ENCODE measurements at regions not wholly inside any gene's neighbourhood (a gene's known extent, or its start where the extent isn't known, plus 50 kb on each side); places are given as distances from the start of the nearest gene placed in this dataset.

DNA sequence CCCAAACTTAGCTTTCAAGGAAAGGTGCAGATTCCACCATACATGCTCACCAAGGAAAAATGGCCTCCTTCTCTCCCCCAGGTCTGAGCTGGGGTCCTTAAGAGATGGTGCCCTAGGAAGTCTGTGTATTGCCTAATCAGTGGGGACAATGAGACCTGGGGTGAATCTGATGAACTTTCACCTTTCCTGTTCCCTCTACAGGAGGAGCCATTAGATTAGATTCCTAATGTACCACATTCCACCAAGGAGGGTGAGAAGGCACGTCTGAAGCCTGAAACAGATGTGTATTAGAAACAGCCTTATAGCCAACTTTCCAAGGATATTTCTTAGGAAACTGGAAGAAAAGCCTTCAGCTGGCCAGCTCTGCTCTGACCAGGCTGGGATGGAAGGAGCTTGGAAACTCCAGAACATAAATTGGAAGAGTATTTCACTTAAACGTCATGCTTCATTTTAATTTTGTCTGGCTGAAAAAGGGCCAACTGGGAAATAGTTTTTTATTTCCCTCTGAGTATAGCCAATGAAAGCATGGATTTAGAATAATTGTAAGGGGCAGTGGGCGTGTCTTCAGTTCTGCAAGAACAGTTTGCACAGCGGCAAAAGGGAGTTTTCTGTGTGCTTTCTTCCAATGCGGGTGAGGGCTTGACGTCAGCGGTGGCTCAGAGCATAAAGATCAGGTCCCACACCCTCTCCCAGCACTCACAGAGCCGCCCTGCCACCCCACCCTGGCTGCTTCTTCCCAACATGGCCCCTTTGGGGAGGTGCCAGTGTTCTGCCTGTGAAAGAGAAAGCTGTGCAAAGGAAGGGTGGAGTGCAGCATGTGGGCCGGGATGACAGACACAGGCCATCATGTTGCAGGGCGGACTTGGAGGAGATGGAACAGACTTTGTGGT lies 210.9 kb downstream of the ESM1 start:
- WGBS, 2 donors, result 66 to 81% methylated on average over 10 of the region's 10 CpGs

GRCh38 chr5:54772684-54773083 lies 212.7 kb downstream of the ESM1 start:
- H3K36me3 ChIP-seq (ENCODE audit: control insufficient read depth in 4 of 4, insufficient read depth in 4 of 4, low read length in 4 of 4), result no peaks in the 10 kb centered on the region
- no peaks in the 10 kb centered on the region for H3K27me3 ChIP-seq (ENCODE audit: control insufficient read depth in 3 of 3, insufficient read depth in 3 of 3, low read length in 2 of 3)
- DNase-seq (no peak), ATAC-seq (ENCODE audit: insufficient read depth, low FRiP score) (no peak)
- H3K9ac ChIP-seq (ENCODE audit: insufficient read depth in 1 of 2, low read length in 2 of 2), result no peak overlapping the region
- no peak overlapping the region for H3K27ac ChIP-seq (ENCODE audit: low read depth in 1 of 2, low read length in 1 of 2)
- peaks cover 0 to 12% (median 0%) of the 10 kb centered on the region in 5 donors for H3K4me1 ChIP-seq (ENCODE audit: control insufficient read depth in 5 of 5, insufficient read depth in 5 of 5, low read length in 5 of 5)
- 79 to 83% methylated on average over 2 of the region's 2 CpGs for WGBS, 2 donors
- H3K4me3 ChIP-seq, result no peak overlapping the region
- H3K9me3 ChIP-seq (ENCODE audit: control insufficient read depth in 4 of 4, insufficient read depth in 3 of 4, low read length in 3 of 4), result no peaks in the 10 kb centered on the region
- TF ChIP-seq, protein P1, sequence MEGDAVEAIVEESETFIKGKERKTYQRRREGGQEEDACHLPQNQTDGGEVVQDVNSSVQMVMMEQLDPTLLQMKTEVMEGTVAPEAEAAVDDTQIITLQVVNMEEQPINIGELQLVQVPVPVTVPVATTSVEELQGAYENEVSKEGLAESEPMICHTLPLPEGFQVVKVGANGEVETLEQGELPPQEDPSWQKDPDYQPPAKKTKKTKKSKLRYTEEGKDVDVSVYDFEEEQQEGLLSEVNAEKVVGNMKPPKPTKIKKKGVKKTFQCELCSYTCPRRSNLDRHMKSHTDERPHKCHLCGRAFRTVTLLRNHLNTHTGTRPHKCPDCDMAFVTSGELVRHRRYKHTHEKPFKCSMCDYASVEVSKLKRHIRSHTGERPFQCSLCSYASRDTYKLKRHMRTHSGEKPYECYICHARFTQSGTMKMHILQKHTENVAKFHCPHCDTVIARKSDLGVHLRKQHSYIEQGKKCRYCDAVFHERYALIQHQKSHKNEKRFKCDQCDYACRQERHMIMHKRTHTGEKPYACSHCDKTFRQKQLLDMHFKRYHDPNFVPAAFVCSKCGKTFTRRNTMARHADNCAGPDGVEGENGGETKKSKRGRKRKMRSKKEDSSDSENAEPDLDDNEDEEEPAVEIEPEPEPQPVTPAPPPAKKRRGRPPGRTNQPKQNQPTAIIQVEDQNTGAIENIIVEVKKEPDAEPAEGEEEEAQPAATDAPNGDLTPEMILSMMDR (IDR thresholded peaks at IDR 0.05; ENCODE audit: control extremely low read depth, extremely low read depth), result no peak

More for the DNA sequence above, 210.9 kb downstream of the ESM1 start:
- Histone ChIP-seq H3K9ac (ENCODE audit: insufficient read depth in 1 of 2, low read length in 2 of 2) (no peak overlapping the region), H3K4me3 (no peak overlapping the region), H3K27ac (ENCODE audit: low read depth in 1 of 2, low read length in 1 of 2) (no peak overlapping the region), H3K36me3 (ENCODE audit: control insufficient read depth in 4 of 4, insufficient read depth in 4 of 4, low read length in 4 of 4) (no peaks in the 10 kb centered on the region), H3K9me3 (ENCODE audit: control insufficient read depth in 4 of 4, insufficient read depth in 3 of 4, low read length in 3 of 4) (no peaks in the 10 kb centered on the region), H3K4me1 (ENCODE audit: control insufficient read depth in 5 of 5, insufficient read depth in 5 of 5, low read length in 5 of 5) (peaks cover 0 to 12% (median 0%) of the 10 kb centered on the region in 5 donors), H3K27me3 (ENCODE audit: control insufficient read depth in 3 of 3, insufficient read depth in 3 of 3, low read length in 2 of 3) (no peaks in the 10 kb centered on the region)
- ATAC-seq (ENCODE audit: insufficient read depth, low FRiP score) (no peak), DNase-seq (no peak)
- TF ChIP-seq, protein P1 (IDR thresholded peaks at IDR 0.05; ENCODE audit: control extremely low read depth, extremely low read depth), result no peak

- TF ChIP-seq, protein P1 (IDR thresholded peaks at IDR 0.05; ENCODE audit: control extremely low read depth, extremely low read depth), result no peak
- no peaks in the 10 kb centered on the region for H3K36me3 ChIP-seq (ENCODE audit: control insufficient read depth in 4 of 4, insufficient read depth in 4 of 4, low read length in 4 of 4)
- no peaks in the 10 kb centered on the region for H3K9me3 ChIP-seq (ENCODE audit: control insufficient read depth in 4 of 4, insufficient read depth in 3 of 4, low read length in 3 of 4)
- no peak overlapping the region for H3K4me3 ChIP-seq
- H3K4me1 ChIP-seq (ENCODE audit: control insufficient read depth in 5 of 5, insufficient read depth in 5 of 5, low read length in 5 of 5), result peaks cover 0 to 12% (median 0%) of the 10 kb centered on the region in 5 donors
- ATAC-seq (ENCODE audit: insufficient read depth, low FRiP score) (no peak), DNase-seq (no peak)
- no peak overlapping the region for H3K9ac ChIP-seq (ENCODE audit: insufficient read depth in 1 of 2, low read length in 2 of 2)
- no peaks in the 10 kb centered on the region for H3K27me3 ChIP-seq (ENCODE audit: control insufficient read depth in 3 of 3, insufficient read depth in 3 of 3, low read length in 2 of 3)
- H3K27ac ChIP-seq (ENCODE audit: low read depth in 1 of 2, low read length in 1 of 2), result no peak overlapping the region
- WGBS, 2 donors, result 92 to 93% methylated on average over 3 of the region's 3 CpGs
These were observed 213.2 kb downstream of the ESM1 start for GRCh38 chr5:54772231-54772630.

All from lung (tissue), 11 donors.